H9 (cell line): ENCODE measurements at regions not wholly inside any gene's neighbourhood (a gene's known extent, or its start where the extent isn't known, plus 50 kb on each side); places are given as distances from the start of the nearest gene placed in this dataset.

Source experiments
- DNase-seq: peaks from one replicate; pipeline ENCODE4 v3.0.0-alpha.2; 2017
- H2AFZ ChIP-seq: one replicate; pipeline ENCODE4 v1.6.1; 2013; ENCODE audit warnings: mild to moderate bottlenecking, low read length, control low read depth, moderate library complexity
- H2AK5ac ChIP-seq: 2 replicates; pipeline ENCODE4 v1.6.1; 2013; ENCODE audit warnings: low read length, control low read depth, mixed read lengths; ENCODE audit not compliant: insufficient read length
- H2BK120ac ChIP-seq: one replicate; pipeline ENCODE4 v1.6.1; 2013; ENCODE audit warnings: low read depth, mild to moderate bottlenecking, low read length, control low read depth, inconsistent platforms; ENCODE audit not compliant: poor library complexity, severe bottlenecking
- H2BK12ac ChIP-seq: 2 replicates; pipeline ENCODE4 v1.6.1; 2013; ENCODE audit warnings: low read length, control low read depth, mixed read lengths, low read depth; ENCODE audit not compliant: insufficient read length
- H2BK15ac ChIP-seq: 2 replicates; pipeline ENCODE4 v1.6.1; 2013; ENCODE audit warnings: low read depth, low read length, control low read depth
- H2BK20ac ChIP-seq: one replicate; pipeline ENCODE4 v1.6.1; 2013; ENCODE audit warnings: low read depth, mild to moderate bottlenecking, low read length, control low read depth, inconsistent platforms; ENCODE audit not compliant: poor library complexity, severe bottlenecking
- H2BK5ac ChIP-seq: 2 replicates; pipeline ENCODE4 v1.6.1; 2013; ENCODE audit warnings: low read length, control low read depth, mixed read lengths; ENCODE audit not compliant: insufficient read length
- H3K14ac ChIP-seq: 2 replicates; pipeline ENCODE4 v1.6.1; 2013; ENCODE audit warnings: low read length, control low read depth; ENCODE audit not compliant: insufficient read depth
- H3K18ac ChIP-seq: 2 replicates; pipeline ENCODE4 v1.6.1; 2013; ENCODE audit warnings: low read depth, mild to moderate bottlenecking, mixed read lengths, low read length, control low read depth; ENCODE audit not compliant: insufficient read length
- H3K23ac ChIP-seq: 2 replicates; pipeline ENCODE4 v1.6.1; 2013; ENCODE audit warnings: low read length, control low read depth, mixed read lengths, low read depth; ENCODE audit not compliant: insufficient read length
- H3K23me2 ChIP-seq: 2 replicates; pipeline ENCODE4 v1.6.1; 2013; ENCODE audit warnings: low read depth, mild to moderate bottlenecking, mixed read lengths, low read length, control low read depth; ENCODE audit not compliant: insufficient read length, poor library complexity, severe bottlenecking
- H3K27ac ChIP-seq: 2 replicates; pipeline ENCODE4 v1.5.1; 2013; ENCODE audit warnings: low read length, control low read depth, mixed read lengths, low read depth; ENCODE audit not compliant: insufficient read length
- H3K27me3 ChIP-seq: 2 replicates; pipeline ENCODE4 v1.6.1; 2013; ENCODE audit warnings: low read length, control low read depth, inconsistent platforms; ENCODE audit not compliant: insufficient read depth
- H3K4ac ChIP-seq: 2 replicates; pipeline ENCODE4 v1.6.1; 2013; ENCODE audit warnings: low read depth, mild to moderate bottlenecking, control low read depth, inconsistent platforms, low read length, moderate library complexity
- H3K4me1 ChIP-seq: 2 replicates; pipeline ENCODE4 v1.6.1; 2013; ENCODE audit warnings: low read length, control low read depth, inconsistent platforms; ENCODE audit not compliant: insufficient read depth
- H3K4me2 ChIP-seq: 2 replicates; pipeline ENCODE4 v1.6.1; 2013; ENCODE audit warnings: low read length, control low read depth, mixed read lengths; ENCODE audit not compliant: insufficient read length, insufficient read depth
- H3K56ac ChIP-seq: 2 replicates; pipeline ENCODE4 v1.6.1; 2013; ENCODE audit warnings: low read depth, mild to moderate bottlenecking, mixed read lengths, low read length, control low read depth; ENCODE audit not compliant: insufficient read length
- H3K79me1 ChIP-seq: 2 replicates; pipeline ENCODE4 v1.6.1; 2013; ENCODE audit warnings: low read depth, mild to moderate bottlenecking, moderate library complexity, low read length, control low read depth, inconsistent platforms; ENCODE audit not compliant: insufficient read depth, poor library complexity, severe bottlenecking
- H3K79me2 ChIP-seq: 2 replicates; pipeline ENCODE4 v1.6.1; 2013; ENCODE audit warnings: low read length, control low read depth, inconsistent platforms; ENCODE audit not compliant: insufficient read depth
- H3K9ac ChIP-seq: 2 replicates; pipeline ENCODE4 v1.6.1; 2013; ENCODE audit warnings: low read length, control low read depth, mixed read lengths; ENCODE audit not compliant: insufficient read length; ENCODE audit errors: extremely low read depth
- H3K9me3 ChIP-seq: one replicate; pipeline ENCODE4 v1.6.1; 2013; ENCODE audit warnings: low read depth, low read length, inconsistent platforms; ENCODE audit not compliant: control insufficient read depth
- H3T11ph ChIP-seq: one replicate; pipeline ENCODE4 v1.6.1; 2013; ENCODE audit warnings: mild to moderate bottlenecking, low read length, control low read depth, inconsistent platforms
- H4K20me1 ChIP-seq: one replicate; pipeline ENCODE4 v1.6.1; 2013; ENCODE audit not compliant: control insufficient read depth, insufficient read length, insufficient read depth
- H4K5ac ChIP-seq: 2 replicates; pipeline ENCODE4 v1.6.1; 2013; ENCODE audit warnings: low read depth, mild to moderate bottlenecking, mixed read lengths, low read length, control low read depth; ENCODE audit not compliant: insufficient read length
- H4K8ac ChIP-seq: replicated peaks from 2 replicates; pipeline ENCODE4 v1.6.1; 2013; ENCODE audit warnings: low read length, control low read depth, mixed read lengths, low read depth; ENCODE audit not compliant: insufficient read length
- H4K91ac ChIP-seq: 2 replicates; pipeline ENCODE4 v1.6.1; 2013; ENCODE audit warnings: low read depth, mild to moderate bottlenecking, moderate library complexity, mixed read lengths, low read length, control low read depth; ENCODE audit not compliant: insufficient read length
- H3K27ac Mint-ChIP-seq, 3 experiments: 2 replicates in 2 of 3; 3 replicates in 1 of 3; pipeline ENCODE4 v1.8.0; 2020 to 2021; ENCODE audit warnings: mixed read lengths in 3 of 3, mild to moderate bottlenecking in 1 of 3, moderate library complexity in 1 of 3
- H3K27me3 Mint-ChIP-seq: 2 replicates; pipeline ENCODE4 v1.8.0; 2021; ENCODE audit warnings: low read depth, mild to moderate bottlenecking, moderate library complexity, mixed read lengths
- H3K36me3 Mint-ChIP-seq, 3 experiments: 2 replicates in 2 of 3; 3 replicates in 1 of 3; pipeline ENCODE4 v1.8.0; 2020 to 2021; ENCODE audit warnings: low read depth in 3 of 3, mixed read lengths in 3 of 3; ENCODE audit not compliant: insufficient read depth in 1 of 3
- H3K4me1 Mint-ChIP-seq, 2 experiments: 2 replicates each; pipeline ENCODE4 v1.8.0; 2020; ENCODE audit warnings: mixed read lengths in 2 of 2
- H3K4me3 Mint-ChIP-seq, 2 experiments: 2 replicates in 1 of 2; 3 replicates in 1 of 2; pipeline ENCODE4 v1.8.0; 2020 to 2021; ENCODE audit warnings: mild to moderate bottlenecking in 2 of 2, mixed read lengths in 2 of 2, moderate library complexity in 1 of 2
- H3K9me3 Mint-ChIP-seq, 2 experiments: 2 replicates in 1 of 2; 3 replicates in 1 of 2; pipeline ENCODE4 v1.8.0; 2020; ENCODE audit warnings: mild to moderate bottlenecking in 2 of 2, mixed read lengths in 2 of 2, moderate library complexity in 1 of 2
- WGBS: extraction: QIAGEN DNeasy Blood & Tissue Kit; methylation state at CpG from one replicate; pipeline ENCODE4 v1.1.7; 2013; ENCODE audit warnings: missing lambda C conversion rate, low lambda C conversion rate, mixed read lengths; ENCODE audit not compliant: insufficient read length; ENCODE audit errors: extremely low coverage; 5-methylcytosine and 5-hydroxymethylcytosine counted together
- TF ChIP-seq, protein P1 (sequence below): fragments of 200-600 bp; sonication (generic); conservative IDR thresholded peaks from 3 replicates; pipeline ENCODE4 v1.8.0; 2021; ENCODE audit warnings: antibody characterized with exemption, mild to moderate bottlenecking

DNA sequence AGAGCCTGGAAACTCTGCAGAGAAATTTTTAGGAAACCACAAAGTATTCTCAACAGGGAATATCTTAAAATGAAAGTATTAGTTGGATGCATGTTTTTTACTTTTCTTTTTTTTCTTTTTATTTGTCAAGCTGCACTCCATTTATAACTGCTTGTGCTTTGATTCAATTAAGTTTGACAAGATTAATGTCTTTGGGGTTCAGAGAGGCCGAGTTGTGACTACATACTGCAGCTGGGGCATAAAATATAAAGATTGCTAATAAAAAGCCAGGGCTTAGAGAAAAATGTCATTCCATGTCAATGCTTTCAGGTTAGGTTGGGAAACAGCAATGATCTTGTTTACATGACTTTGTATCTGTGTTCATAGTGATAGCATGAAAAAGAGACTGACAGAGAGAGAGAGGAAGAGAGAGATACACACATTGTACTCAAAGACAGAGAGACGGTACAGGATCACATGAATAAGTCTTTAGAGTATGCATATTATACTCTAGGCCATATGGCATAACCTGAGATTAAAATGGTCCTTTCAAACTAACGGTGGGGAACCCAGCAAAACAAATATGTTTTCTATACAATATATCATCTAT is 1022.3 kb upstream of the CNTNAP5 start:
- no peak overlapping the region for H3K56ac ChIP-seq
- no peaks in the 10 kb centered on the region for H3K79me1 ChIP-seq
- DNase-seq: no peak
- H2AK5ac ChIP-seq: no peak overlapping the region
- no peaks in the 10 kb centered on the region for H3K23me2 ChIP-seq
- no peak overlapping the region for H3K4me2 ChIP-seq
- no peak overlapping the region for H3T11ph ChIP-seq
- H3K27me3 ChIP-seq: no peaks in the 10 kb centered on the region
- no peak overlapping the region for H4K8ac ChIP-seq
- H3K4me3 Mint-ChIP-seq: no peak overlapping the region
- no peak overlapping the region for H3K18ac ChIP-seq
- H2AFZ ChIP-seq: no peak overlapping the region
- H3K14ac ChIP-seq: no peak overlapping the region
- no peak overlapping the region for H3K27ac Mint-ChIP-seq
- no peaks in the 10 kb centered on the region for H4K20me1 ChIP-seq
- no peak overlapping the region for H3K4ac ChIP-seq
- TF ChIP-seq, protein P1, sequence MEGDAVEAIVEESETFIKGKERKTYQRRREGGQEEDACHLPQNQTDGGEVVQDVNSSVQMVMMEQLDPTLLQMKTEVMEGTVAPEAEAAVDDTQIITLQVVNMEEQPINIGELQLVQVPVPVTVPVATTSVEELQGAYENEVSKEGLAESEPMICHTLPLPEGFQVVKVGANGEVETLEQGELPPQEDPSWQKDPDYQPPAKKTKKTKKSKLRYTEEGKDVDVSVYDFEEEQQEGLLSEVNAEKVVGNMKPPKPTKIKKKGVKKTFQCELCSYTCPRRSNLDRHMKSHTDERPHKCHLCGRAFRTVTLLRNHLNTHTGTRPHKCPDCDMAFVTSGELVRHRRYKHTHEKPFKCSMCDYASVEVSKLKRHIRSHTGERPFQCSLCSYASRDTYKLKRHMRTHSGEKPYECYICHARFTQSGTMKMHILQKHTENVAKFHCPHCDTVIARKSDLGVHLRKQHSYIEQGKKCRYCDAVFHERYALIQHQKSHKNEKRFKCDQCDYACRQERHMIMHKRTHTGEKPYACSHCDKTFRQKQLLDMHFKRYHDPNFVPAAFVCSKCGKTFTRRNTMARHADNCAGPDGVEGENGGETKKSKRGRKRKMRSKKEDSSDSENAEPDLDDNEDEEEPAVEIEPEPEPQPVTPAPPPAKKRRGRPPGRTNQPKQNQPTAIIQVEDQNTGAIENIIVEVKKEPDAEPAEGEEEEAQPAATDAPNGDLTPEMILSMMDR: no peak
- no peak overlapping the region for H3K27ac ChIP-seq
- H4K5ac ChIP-seq: no peak overlapping the region
- H3K9me3 Mint-ChIP-seq: peaks cover 12 to 13% of the 10 kb centered on the region in 2 experiments
- no peak overlapping the region for H2BK12ac ChIP-seq
- no peak overlapping the region for H2BK120ac ChIP-seq
- peaks cover 7% of the 10 kb centered on the region for H3K4me1 ChIP-seq
- no CpG with 5 or more reads among the region's 3 CpGs for WGBS
- no peak overlapping the region for H2BK20ac ChIP-seq
- H2BK5ac ChIP-seq: no peak overlapping the region
- no peaks in the 10 kb centered on the region; the same call in 1 of the 2 replicates for H3K27me3 Mint-ChIP-seq
- H3K36me3 Mint-ChIP-seq: peaks cover 3 to 21% (median 13%) of the 10 kb centered on the region in 3 experiments; a peak in 6 of 7 replicates
- no peaks in the 10 kb centered on the region for H3K9me3 ChIP-seq
- no peaks in the 10 kb centered on the region for H3K79me2 ChIP-seq
- H3K23ac ChIP-seq: no peak overlapping the region
- H3K9ac ChIP-seq: no peak overlapping the region
- H3K4me1 Mint-ChIP-seq: peaks cover 37 to 42% of the 10 kb centered on the region in 2 experiments
- no peak overlapping the region for H2BK15ac ChIP-seq
- H4K91ac ChIP-seq: no peak overlapping the region
